GM18909 (cell line): ENCODE measurements at regions not wholly inside any gene's neighbourhood (a gene's known extent, or its start where the extent isn't known, plus 50 kb on each side); places are given as distances from the start of the nearest gene placed in this dataset.
"Not testable (repeated sequence)": the region's sequence is repeated elsewhere in the genome, so short reads cannot be mapped to it uniquely, and the experiment has no call there.

Experiments used
- ATAC-seq: cut with Tn5 transposase; IDR thresholded peaks from one replicate; pipeline ENCODE4 v1.9.1; 2021; ENCODE audit warnings: mild to moderate bottlenecking; ENCODE audit not compliant: unreplicated experiment, poor library complexity

DNA sequence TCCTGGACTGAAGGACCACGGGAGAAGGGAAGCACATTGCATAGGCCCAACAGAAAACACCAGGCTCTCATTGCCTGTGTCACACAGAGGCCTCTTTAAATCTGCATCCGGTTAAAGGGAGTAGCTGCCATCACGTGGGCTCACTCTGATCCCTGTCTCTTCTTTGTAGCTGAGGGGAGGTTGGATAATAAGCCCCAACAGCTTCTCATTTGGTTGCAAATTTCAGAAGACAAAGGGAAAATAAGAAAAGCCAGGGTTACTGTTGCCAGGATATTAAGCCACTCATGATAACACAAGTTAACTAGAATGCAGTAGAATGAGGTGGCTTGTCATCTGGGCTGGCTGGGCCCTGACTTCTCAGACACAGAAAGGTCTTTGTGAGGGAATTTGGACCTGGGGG, 325.1 kb upstream of the ERCC4 start:
- no peak for ATAC-seq

DNA sequence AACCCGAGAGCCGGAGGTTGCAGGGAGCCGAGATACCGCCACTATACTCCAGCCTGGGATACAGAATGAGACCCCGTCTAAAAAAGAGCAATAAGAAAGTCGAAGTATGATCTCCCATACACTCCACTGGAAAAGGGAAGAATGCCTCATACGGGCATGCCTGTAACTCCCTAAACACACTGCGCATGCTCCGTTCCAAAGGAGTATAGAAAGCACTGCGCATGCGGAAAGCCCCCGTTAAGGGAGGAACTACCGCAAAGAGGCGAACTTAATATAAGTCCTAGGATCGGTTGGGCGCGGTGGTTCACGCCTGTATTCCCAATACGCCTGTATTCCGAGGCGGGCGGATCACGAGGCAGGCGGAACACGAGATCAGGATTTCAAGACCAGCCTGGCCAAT, 313.1 kb upstream of the ERCC4 start:
- ATAC-seq, result no peak

DNA sequence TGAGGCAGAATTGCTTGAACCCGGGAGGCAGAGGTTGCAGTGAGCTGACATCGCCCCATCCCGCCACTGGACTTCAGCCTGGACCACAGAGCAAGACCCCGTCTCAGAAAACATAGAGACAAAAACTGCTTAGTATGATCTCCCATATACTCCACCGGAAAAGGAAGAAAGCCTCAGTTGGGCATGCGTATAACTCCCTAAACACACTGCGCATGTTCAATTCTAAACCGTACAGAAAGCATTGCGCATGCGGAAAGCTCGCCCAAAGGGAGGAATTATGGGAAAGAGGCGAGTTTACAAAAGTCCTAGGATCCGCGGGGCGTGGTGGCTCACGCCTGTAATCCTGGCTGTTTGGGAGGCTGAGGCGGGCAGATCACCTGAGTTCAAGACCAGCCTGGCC, 312.7 kb upstream of the ERCC4 start:
- ATAC-seq, result no peak

DNA sequence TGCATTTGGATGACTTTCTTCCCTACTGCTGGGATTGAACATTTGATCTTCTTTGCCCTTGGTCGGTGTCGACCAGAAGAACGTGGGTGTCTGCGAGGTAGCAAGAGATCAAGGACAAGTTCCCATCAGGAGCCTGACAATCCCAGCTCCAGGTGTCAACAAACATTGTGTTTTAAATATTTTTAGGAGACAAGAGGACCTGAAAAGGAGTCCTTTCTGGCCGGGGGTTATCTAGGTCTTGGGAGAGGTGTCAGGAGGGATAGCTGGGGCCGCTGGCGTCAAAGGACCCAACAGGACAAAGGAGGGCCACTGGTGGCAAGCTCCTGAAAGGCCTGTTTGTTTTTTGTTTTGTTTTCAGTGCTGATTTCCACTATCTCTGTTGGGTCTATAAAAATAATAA, 308.4 kb upstream of the ERCC4 start:
- ATAC-seq, result no peak

DNA sequence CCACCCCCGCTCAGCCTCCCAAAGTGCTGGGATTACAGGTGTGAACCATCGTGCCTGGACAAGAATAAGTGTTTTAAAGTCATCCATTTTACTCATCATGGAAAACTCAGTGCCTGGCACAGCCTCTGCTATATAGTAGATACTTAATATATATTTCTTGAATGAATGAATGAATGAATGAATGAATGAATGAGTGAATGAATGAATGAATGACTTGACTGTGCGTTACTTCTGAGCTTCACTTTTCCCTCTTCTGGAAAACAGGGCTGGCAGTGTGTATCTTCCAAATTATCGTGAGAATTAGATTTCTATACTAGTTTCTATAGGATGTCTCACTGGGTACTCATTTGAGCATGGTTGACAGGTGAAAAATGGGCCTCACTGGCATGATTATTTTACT, 307.3 kb upstream of the ERCC4 start:
- no peak for ATAC-seq

DNA sequence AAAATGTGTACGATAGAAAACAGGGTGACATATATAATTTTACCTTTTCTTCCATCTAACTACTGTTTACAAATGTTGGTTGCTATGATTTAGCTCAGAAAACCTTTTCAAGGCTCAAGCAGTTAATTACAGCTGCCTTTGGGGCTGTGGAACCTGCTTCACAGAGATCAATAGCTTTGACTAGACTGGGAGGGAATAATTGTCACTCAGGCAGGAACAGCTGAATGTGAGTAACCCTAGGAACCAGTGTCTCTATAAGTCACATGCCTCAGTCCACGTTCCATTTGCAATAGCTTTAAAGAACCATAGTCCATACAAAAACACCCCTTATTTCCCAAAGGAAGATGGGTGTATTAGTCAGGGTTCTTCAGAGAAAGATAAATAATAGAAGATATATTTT, 306.8 kb upstream of the ERCC4 start:
- no peak for ATAC-seq

DNA sequence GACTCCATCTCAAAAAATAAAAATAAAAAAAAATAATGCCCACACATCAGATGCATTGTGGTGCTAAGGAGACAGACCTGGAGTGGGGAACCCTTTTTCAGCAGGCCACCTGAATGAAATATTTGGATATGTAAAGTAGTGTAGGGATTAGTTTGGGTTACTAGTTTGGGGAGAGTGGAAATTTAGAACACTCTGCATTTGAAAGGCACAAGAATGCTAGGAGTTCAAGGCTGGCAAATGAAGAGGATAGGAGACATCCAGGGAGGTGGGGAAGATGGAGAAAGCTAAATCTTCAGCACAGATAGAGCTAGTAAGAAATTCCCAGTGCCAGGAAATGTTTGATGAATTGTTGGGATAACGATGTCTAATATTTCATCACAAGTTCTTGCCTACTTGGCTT, 298.3 kb upstream of the ERCC4 start:
- no peak for ATAC-seq

DNA sequence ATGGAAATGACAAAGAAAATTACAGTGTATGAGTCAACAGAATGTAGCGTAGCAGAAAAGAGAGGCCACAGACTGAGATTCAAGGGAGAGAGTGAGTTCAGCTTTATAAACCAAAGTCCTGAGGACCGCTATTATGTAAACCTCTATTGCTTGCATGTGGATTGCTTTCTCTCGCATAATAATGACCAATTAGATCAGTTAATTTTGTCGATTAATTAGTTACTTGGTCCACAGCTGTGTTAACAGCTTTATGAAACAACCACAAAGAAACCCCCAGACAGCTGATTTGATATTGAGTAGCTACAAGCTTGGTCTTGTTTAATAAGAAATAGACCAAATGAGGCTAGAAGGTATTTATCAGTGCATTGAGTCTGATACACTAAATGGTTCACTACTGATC, 291.8 kb upstream of the ERCC4 start:
- ATAC-seq, result no peak

DNA sequence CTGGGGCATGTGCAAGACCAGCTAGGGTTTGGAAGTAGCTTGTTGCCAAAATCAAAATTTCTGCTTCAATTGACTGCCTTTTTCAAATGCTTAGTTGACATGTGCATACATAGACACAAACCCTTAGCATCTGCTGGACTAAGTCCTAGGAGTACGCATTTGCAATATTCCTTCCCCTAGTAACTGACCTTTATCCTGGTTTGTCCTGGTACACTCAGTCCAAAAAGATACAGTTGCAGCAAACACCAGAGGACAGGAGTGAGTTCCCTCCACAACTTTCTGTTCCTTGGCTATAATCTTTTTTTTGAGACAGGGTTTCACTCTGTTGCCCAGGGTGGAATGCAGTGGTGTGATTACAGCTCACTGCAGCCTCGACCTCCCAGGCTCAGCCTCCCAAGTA, 290.2 kb upstream of the ERCC4 start:
- no peak for ATAC-seq

DNA sequence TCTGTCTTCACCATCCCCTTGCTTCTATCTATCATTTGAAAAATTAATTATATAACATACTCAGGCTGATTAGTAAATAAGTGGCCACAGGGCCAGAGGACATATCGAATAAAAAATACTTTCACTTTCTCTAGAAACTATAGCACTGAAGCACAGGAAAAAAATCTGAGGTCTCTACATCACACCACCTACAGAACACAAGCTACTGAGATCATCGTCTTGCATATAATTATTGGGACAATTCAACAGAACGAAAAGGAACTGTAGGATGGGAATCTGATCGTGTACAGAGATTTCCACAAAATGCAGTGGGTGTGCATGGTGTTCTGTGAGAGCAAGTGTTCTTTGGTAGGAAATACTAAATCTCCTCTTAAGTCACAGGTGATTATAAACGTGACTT, 289.6 kb upstream of the ERCC4 start:
- no peak for ATAC-seq

DNA sequence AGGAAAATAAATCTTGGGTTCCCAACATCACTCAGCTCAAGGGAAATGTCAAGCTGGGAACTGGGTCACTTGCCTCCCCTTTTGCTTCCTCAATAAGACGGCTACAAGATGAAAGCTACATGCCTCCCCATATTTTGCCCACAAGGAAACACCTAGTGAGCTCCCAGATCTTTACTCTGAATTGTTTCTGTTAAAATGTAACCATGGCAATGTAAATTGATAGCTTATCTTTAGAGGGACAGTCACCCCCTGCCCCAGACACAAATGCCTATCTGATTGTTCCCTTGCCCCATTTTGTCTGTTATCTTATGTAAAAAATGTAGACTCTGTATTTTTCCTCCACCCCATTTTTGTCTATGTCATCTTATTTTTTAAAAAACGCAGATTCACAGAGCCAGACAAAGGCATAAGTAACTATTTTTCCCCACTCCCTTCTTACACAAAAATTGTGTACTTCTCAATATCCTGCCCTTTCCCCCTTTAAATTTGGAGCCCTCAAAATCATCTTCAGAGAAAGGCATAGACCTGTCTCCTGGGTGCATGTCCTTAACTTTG, 288.7 kb upstream of the ERCC4 start:
- no peak for ATAC-seq

DNA sequence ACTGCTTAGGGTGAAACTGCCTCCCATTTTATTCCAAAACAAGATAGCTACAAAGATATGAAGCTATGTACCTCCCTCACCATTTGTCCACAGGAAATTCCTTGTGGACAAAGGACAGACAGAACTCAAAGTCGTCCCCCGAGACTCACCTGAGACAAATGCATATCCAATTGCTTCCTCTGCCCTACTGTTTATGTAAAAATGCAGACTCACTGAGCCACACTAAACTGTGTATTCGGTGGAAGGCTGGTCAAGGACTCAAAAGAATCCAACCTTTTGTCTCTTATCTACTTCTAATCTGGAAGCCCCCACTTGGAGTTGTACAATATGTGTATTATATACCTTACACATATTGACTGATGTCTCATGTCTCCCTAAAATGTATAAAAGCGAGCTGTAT, 288.0 kb upstream of the ERCC4 start:
- no peak for ATAC-seq

DNA sequence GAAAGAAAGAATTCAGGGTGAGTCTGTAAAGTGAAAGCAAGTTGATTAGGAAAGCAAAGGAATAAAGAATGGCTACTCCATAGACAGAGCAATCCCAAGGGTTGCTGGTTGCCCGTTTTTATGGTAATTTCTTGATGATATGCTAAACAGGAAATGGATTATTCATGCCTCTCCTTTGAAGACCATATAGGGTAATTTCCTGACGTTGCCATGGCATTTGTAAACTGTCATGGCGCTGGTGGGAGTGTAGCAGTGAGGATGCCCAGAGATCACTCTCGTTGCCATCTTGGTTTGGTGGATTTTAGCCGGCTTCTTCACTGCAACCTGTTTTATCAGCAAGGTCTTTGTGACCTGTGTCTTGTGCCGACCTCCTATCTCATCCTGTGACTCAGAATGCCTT, 287.4 kb upstream of the ERCC4 start:
- not testable (repeated sequence) for ATAC-seq

DNA sequence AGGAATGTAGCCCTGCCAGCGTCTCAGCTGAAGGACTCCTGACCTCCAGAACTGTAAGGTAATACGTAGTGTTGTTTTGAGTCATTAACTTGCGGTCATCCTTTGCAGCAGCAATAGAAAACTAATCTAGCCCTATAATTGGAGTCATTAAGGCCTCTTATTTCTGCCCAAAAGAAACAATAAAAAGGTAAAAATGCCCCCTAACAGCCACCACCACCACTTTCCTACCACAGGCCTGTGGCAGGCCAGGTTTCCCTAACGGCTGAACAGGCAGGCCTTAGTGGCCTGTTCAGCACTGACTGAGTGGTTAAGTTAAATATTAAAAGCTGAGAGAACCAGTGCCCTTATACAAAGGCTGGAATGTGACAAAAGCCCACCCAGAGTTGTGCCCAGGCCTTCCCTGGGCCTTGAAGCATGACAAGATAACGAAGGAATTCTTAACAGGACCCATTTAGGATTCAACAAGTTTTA, 286.5 kb upstream of the ERCC4 start:
- ATAC-seq, result no peak

DNA sequence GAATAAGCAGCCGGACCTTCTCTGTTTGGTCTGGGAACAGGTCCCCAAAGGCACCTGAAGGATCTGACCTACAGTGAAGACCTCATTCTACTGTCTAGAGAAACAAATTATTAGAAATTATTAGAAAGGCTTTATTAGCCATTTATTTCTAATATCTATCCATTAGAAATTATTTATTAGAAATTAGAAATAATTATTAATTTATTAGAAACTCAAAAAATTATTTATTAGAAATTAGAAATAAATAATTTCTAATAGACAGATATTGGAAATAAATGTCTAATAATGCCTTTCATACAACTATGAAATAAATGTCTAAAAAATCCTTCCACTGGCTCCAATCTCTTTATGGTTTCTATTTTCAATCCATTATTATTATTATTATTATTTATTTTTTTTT, 285.7 kb upstream of the ERCC4 start:
- ATAC-seq, result no peak

DNA sequence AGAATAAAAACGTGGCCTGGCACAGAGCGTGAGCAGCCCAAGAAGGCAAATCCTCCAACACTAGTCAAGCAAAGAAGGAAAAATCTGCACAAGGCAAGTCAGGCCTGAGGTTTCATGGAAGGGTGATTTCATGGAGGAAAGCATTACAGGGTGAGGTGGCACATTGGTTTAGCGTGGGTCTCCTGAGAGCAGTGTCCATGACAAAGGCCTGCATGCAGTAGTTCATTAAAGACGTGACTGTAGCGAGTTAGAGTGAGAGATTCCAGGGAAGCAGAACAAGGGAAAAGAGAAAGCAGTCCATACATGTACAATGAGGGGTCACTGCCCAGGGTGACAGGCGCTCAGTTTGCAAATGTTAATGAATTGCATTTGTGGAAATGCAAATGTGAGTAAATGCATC, 285.0 kb upstream of the ERCC4 start:
- no peak for ATAC-seq

DNA sequence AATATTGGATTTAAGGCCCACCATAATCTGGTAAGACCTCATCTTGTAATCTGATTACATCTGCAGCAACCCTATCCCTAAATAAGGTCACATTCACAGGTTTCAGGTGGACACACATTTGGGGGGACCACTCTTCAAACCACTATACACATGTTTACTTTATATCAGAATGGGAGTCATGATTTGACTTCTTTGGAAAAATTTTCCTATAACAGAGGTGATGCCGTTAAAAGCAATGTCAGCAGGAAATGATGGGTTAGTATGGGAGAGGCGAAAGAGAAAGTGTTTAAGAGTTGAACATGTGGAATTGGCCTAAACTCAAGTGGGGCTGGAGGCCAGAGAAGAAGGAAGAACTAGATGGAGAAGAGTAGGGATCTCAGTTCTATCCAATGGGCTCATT, 281.7 kb upstream of the ERCC4 start:
- no peak for ATAC-seq

DNA sequence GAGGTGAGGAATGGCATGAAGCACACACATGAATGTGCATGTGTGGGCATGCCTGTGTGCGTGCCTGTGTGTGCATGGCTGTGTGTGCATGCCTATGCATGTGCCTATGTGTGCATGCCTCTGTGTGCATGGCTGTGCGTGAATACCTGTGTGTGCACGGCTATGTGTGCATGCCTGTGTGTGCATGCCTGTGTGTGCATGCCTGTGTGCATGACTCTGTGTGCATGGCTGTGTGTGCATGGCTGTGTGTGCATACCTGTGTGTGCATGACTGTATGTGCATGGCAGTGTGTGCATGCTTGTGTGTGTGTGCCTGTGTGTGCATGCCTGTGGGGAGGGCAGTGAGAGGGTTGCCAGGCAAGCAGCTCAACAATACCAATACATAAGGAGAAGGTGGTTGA, 276.5 kb upstream of the ERCC4 start:
- ATAC-seq, result no peak

DNA sequence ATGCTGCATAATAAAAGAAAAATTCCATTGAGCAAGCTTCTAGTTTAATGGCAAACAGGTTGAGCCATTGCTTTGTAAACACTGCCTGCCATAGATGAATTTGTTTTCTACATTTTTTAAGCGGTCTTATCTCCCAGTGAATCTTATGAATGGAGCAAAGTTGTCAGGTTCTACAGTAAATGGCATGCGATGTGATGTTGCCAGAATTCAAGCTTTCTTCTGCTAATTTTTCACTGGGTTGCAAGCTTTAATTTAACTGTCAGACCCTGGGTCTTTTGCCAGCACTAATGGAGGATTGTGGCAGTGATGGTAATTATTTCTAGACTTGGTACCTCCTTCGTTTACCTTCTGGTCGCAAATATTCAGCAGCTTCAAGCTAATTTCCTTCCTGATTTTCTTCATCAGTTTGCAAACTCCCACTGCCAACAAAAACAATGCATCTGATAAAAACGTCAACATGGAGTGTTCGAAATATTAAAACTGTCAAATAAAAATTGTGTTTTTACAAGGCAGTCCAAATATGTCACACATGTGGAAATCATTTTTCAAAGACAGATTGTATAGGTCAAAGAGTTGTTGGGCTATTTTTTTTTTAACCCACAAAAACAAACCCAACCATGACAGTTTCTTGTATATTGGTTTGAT, 274.2 kb upstream of the ERCC4 start:
- no peak for ATAC-seq

DNA sequence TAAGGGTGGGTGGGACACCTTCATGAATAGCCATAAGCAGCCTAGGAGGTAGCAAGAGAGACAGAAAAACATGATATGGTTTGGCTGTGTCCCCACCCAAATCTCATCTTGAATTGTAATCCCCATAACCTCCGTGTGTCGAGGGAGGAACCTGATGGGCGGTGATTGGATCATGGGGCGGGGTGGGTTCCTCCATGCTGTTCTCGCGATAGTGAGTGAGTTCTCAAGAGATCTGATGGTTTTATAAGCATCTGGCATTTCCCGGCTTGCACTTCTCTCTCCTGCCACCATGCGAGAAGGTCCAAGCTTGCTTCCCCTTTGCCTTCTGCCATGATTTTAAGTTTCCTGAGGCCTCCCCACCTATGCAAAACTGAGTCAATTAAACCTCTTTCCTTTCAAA, 259.1 kb upstream of the ERCC4 start:
- no peak for ATAC-seq

DNA sequence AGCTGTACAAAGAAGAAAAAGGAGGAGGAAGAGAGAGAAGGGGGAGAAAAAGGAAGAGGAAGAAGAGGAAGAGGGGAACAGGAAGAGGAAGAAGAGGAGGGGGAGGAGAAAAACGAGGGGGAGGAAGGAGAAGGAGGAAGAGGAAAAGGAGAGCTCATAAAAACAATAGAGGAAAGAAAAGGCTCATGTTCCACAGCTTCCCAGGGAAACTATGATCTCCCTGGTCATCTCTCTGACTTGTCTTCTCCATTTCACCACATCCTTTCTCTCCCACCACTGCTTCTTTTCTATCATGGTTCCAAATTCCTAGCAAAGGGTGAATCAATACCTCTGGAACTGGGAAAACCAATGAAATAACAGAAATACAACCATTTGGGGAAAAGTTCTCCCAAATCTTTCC, 254.1 kb upstream of the ERCC4 start:
- no peak for ATAC-seq

DNA sequence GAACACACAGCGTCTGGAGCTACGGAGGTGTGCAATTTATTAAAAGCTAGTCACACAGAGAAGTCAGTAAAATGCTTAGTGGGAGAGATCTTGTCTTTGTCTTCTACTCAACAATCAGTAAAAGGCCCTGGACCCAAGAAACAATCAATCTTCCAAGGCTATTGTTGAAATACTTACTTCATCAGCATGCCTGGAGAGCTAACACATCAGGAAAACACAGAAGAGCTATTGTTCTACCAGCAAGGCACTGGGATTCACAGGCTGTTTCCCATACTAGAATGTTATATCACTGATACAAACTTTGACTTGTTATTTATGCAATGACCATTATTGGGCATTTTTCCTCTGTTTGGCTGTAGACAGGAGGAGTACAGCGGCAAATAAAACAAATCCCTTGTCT, 247.8 kb upstream of the ERCC4 start:
- ATAC-seq, result no peak
